GM23338 (cell line): ENCODE measurements at regions not wholly inside any gene's neighbourhood (a gene's known extent, or its start where the extent isn't known, plus 50 kb on each side); places are given as distances from the start of the nearest gene placed in this dataset.

Source experiments
- EZH2 ChIP-seq: fragments of 200-600 bp; sonication (generic); IDR thresholded peaks from one replicate; pipeline ENCODE4 v1.8.0; 2017; ENCODE audit warnings: antibody characterized with exemption, mild to moderate bottlenecking, low read depth; ENCODE audit not compliant: unreplicated experiment
- EZH2phosphoT487 ChIP-seq: fragments of 200-600 bp; sonication (generic); IDR thresholded peaks from one replicate; pipeline ENCODE4 v1.8.1; 2018; ENCODE audit warnings: antibody characterized with exemption; ENCODE audit not compliant: unreplicated experiment
- NANOG ChIP-seq: IDR thresholded peaks from 2 replicates; pipeline ENCODE4 v1.6.1; 2016; ENCODE audit warnings: antibody characterized with exemption, borderline replicate concordance
- POLR2AphosphoS5 ChIP-seq: IDR thresholded peaks from 2 replicates; pipeline ENCODE4 v1.6.1; 2016; ENCODE audit warnings: antibody characterized with exemption, low read depth
- STAT1 ChIP-seq: IDR thresholded peaks from one replicate; pipeline ENCODE4 v1.6.1; 2016; ENCODE audit warnings: antibody characterized with exemption; ENCODE audit not compliant: unreplicated experiment
- TF ChIP-seq, protein P1 (sequence below): IDR thresholded peaks from one replicate; pipeline ENCODE4 v1.6.1; 2018; ENCODE audit warnings: antibody characterized with exemption; ENCODE audit not compliant: unreplicated experiment
- TF ChIP-seq, protein P2 (sequence below), 2 experiments: fragments of 200-600 bp in 1 of 2; sonication (generic) in 1 of 2; conservative IDR thresholded peaks; 2 replicates each; pipeline versions ENCODE4 v1.5.1 to v1.6.1; 2016 to 2017; ENCODE audit warnings: antibody characterized with exemption in 2 of 2, low read depth in 2 of 2, mild to moderate bottlenecking in 2 of 2, moderate library complexity in 1 of 2
- TF ChIP-seq, protein P3 (sequence below): IDR thresholded peaks from 2 replicates; pipeline ENCODE4 v1.6.1; 2016; ENCODE audit warnings: antibody characterized with exemption

DNA sequence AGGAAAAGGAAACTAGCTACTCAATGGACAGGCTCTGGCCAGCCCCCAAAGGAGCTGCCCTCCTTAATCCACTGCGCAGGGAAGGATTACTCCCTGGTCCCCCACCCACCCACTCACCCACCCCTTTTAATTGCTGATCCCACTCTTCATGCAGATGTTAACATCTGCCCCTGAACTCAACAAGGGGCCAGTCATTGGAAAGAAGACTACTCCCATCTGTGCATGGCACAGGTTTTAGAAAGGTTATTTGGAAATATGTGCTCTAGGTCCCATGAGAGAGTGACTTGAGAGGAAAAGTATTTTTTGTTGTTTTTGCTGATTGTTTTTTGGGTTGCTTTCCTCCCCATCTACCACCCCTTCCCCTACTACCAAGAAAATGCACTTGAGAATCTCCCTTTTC is 94.4 kb upstream of the FGGY start:
- TF ChIP-seq, protein P1, sequence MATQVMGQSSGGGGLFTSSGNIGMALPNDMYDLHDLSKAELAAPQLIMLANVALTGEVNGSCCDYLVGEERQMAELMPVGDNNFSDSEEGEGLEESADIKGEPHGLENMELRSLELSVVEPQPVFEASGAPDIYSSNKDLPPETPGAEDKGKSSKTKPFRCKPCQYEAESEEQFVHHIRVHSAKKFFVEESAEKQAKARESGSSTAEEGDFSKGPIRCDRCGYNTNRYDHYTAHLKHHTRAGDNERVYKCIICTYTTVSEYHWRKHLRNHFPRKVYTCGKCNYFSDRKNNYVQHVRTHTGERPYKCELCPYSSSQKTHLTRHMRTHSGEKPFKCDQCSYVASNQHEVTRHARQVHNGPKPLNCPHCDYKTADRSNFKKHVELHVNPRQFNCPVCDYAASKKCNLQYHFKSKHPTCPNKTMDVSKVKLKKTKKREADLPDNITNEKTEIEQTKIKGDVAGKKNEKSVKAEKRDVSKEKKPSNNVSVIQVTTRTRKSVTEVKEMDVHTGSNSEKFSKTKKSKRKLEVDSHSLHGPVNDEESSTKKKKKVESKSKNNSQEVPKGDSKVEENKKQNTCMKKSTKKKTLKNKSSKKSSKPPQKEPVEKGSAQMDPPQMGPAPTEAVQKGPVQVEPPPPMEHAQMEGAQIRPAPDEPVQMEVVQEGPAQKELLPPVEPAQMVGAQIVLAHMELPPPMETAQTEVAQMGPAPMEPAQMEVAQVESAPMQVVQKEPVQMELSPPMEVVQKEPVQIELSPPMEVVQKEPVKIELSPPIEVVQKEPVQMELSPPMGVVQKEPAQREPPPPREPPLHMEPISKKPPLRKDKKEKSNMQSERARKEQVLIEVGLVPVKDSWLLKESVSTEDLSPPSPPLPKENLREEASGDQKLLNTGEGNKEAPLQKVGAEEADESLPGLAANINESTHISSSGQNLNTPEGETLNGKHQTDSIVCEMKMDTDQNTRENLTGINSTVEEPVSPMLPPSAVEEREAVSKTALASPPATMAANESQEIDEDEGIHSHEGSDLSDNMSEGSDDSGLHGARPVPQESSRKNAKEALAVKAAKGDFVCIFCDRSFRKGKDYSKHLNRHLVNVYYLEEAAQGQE: no peak
- TF ChIP-seq EZH2phosphoT487 (no peak), POLR2AphosphoS5 (no peak), EZH2 (no peak), STAT1 (no peak), NANOG (no peak)
- TF ChIP-seq, protein P2, sequence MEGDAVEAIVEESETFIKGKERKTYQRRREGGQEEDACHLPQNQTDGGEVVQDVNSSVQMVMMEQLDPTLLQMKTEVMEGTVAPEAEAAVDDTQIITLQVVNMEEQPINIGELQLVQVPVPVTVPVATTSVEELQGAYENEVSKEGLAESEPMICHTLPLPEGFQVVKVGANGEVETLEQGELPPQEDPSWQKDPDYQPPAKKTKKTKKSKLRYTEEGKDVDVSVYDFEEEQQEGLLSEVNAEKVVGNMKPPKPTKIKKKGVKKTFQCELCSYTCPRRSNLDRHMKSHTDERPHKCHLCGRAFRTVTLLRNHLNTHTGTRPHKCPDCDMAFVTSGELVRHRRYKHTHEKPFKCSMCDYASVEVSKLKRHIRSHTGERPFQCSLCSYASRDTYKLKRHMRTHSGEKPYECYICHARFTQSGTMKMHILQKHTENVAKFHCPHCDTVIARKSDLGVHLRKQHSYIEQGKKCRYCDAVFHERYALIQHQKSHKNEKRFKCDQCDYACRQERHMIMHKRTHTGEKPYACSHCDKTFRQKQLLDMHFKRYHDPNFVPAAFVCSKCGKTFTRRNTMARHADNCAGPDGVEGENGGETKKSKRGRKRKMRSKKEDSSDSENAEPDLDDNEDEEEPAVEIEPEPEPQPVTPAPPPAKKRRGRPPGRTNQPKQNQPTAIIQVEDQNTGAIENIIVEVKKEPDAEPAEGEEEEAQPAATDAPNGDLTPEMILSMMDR (conservative IDR thresholded peaks at IDR 0.05; ENCODE audit: low read depth in 2 of 2): no peak
- TF ChIP-seq, protein P3, sequence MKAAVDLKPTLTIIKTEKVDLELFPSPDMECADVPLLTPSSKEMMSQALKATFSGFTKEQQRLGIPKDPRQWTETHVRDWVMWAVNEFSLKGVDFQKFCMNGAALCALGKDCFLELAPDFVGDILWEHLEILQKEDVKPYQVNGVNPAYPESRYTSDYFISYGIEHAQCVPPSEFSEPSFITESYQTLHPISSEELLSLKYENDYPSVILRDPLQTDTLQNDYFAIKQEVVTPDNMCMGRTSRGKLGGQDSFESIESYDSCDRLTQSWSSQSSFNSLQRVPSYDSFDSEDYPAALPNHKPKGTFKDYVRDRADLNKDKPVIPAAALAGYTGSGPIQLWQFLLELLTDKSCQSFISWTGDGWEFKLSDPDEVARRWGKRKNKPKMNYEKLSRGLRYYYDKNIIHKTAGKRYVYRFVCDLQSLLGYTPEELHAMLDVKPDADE: no peak
